Astrocyte (in vitro differentiated cells and primary cell): ENCODE measurements at regions not wholly inside any gene's neighbourhood (a gene's known extent, or its start where the extent isn't known, plus 50 kb on each side); places are given as distances from the start of the nearest gene placed in this dataset.

ENCODE experiments used
- CTCF ChIP-seq: IDR thresholded peaks from 2 replicates; pipeline ENCODE4 v1.5.1; 2011; ENCODE audit warnings: low read depth, mild to moderate bottlenecking, inconsistent platforms, low read length, moderate library complexity; ENCODE audit not compliant: insufficient read depth
- EZH2 ChIP-seq: IDR thresholded peaks from 2 replicates; pipeline ENCODE4 v1.6.1; 2012; ENCODE audit warnings: mild to moderate bottlenecking, low read length, inconsistent platforms; ENCODE audit not compliant: insufficient read depth

GRCh38 chr9:109593612-109594011 is 95.5 kb upstream of the PTPN3 start:
- no peak for TF ChIP-seq CTCF
- no peak for TF ChIP-seq EZH2
